AG04450 (cell line): ENCODE measurements at regions not wholly inside any gene's neighbourhood (a gene's known extent, or its start where the extent isn't known, plus 50 kb on each side); places are given as distances from the start of the nearest gene placed in this dataset.

Experiments
- CTCF ChIA-PET: fragments of 300-600, 350-600 bp; formaldehyde crosslinking; extraction: SDS; loops from one replicate; lab custom pipeline; 2022; ENCODE audit warnings: antibody characterized with exemption, inconsistent platforms; lab: Charles Lee
- POLR2A ChIA-PET: fragments of 350-600 bp; formaldehyde crosslinking; extraction: SDS; loops from one replicate; lab custom pipeline; 2021; ENCODE audit warnings: antibody characterized with exemption, inconsistent platforms; lab: Yijun Ruan, JAX
- DNase-seq: peaks from one replicate; pipeline ENCODE4 v3.0.0-alpha.2; 2011; ENCODE audit warnings: low read depth, low spot score
- H3K27ac ChIP-seq: one replicate; pipeline ENCODE4 v1.5.1; 2012; ENCODE audit warnings: low read depth, low read length, control low read depth
- H3K27me3 ChIP-seq: one replicate; pipeline ENCODE4 v1.6.0; 2012; ENCODE audit warnings: low read length; ENCODE audit not compliant: control insufficient read depth, insufficient read depth
- H3K4me3 ChIP-seq: 2 replicates; pipeline ENCODE4 v1.5.1; 2011; ENCODE audit warnings: mild to moderate bottlenecking, low read depth, low read length, control low read depth
- H3K9me3 ChIP-seq: 2 replicates; pipeline ENCODE4 v1.5.1; 2012; ENCODE audit warnings: low read length; ENCODE audit not compliant: control insufficient read depth, insufficient read depth
- CTCF ChIP-seq: IDR thresholded peaks from 2 replicates; pipeline ENCODE4 v1.5.1; 2011; ENCODE audit warnings: low read depth, low read length, control low read depth, inconsistent platforms

GRCh38 chr17:79145548-79145947 lies 70.9 kb downstream of the ENGASE start:
- H3K27me3 ChIP-seq, result peaks cover 3% of the 10 kb centered on the region
- TF ChIP-seq CTCF, result no peak
- POLR2A ChIA-PET, result no interaction called here
- H3K9me3 ChIP-seq, result no peaks in the 10 kb centered on the region; the same call in 1 of the 2 replicates
- no peak overlapping the region for H3K27ac ChIP-seq
- CTCF ChIA-PET, result no interaction called here
- no peak overlapping the region for H3K4me3 ChIP-seq
- no peak for DNase-seq

- Histone ChIP-seq H3K9me3 (no peaks in the 10 kb centered on the region; the same call in 1 of the 2 replicates), H3K27ac (no peak overlapping the region), H3K4me3 (no peak overlapping the region), H3K27me3 (peaks cover 3% of the 10 kb centered on the region)
- ChIA-PET CTCF (no interaction called here), POLR2A (no interaction called here)
- DNase-seq, result no peak
- no peak for TF ChIP-seq CTCF
Observed at GRCh38 chr17:79144133-79144532, 69.5 kb downstream of the ENGASE start.

- DNase-seq, result no peak
- peaks cover 4% of the 10 kb centered on the region; the same call in 1 of the 2 replicates for H3K9me3 ChIP-seq
- H3K4me3 ChIP-seq, result no peak overlapping the region
- H3K27ac ChIP-seq, result no peak overlapping the region
- POLR2A ChIA-PET, result no interaction called here
- TF ChIP-seq CTCF, result no peak
- peaks cover 9% of the 10 kb centered on the region for H3K27me3 ChIP-seq
- CTCF ChIA-PET, result no interaction called here
Observed at GRCh38 chr17:79142375-79142774, 67.8 kb downstream of the ENGASE start.

GRCh38 chr17:79141578-79142355 lies 67.1 kb downstream of the ENGASE start:
- no peak for TF ChIP-seq CTCF
- POLR2A ChIA-PET, result no interaction called here
- Histone ChIP-seq H3K9me3 (peaks cover 4% of the 10 kb centered on the region; the same call in 1 of the 2 replicates), H3K27me3 (peaks cover 9% of the 10 kb centered on the region), H3K27ac (no peak overlapping the region), H3K4me3 (no peak overlapping the region)
- CTCF ChIA-PET, result no interaction called here
- no peak for DNase-seq

GRCh38 chr17:79138826-79139225 lies 64.2 kb downstream of the ENGASE start:
- peaks cover 13% of the 10 kb centered on the region for H3K27me3 ChIP-seq
- H3K9me3 ChIP-seq, result peaks cover 4% of the 10 kb centered on the region; the same call in 1 of the 2 replicates
- no peak for TF ChIP-seq CTCF
- H3K27ac ChIP-seq, result no peak overlapping the region
- DNase-seq, result no peak
- ChIA-PET CTCF (no interaction called here), POLR2A (no interaction called here)
- no peak overlapping the region for H3K4me3 ChIP-seq
